SH-SY5Y (cell line): ENCODE measurements at regions not wholly inside any gene's neighbourhood (a gene's known extent, or its start where the extent isn't known, plus 50 kb on each side); places are given as distances from the start of the nearest gene placed in this dataset.

Experiments
- GATA2 ChIP-seq: IDR thresholded peaks from 2 replicates; pipeline ENCODE4 v1.6.1; 2011; ENCODE audit warnings: mild to moderate bottlenecking, low read depth, low read length
- GATA3 ChIP-seq: IDR thresholded peaks from 2 replicates; pipeline ENCODE4 v1.6.1; 2011; ENCODE audit warnings: low read depth, mild to moderate bottlenecking, low read length, moderate library complexity

GRCh38 chr11:97912629-97913028 lies 1108.1 kb upstream of the CNTN5 start:
- TF ChIP-seq GATA3 = no peak
- TF ChIP-seq GATA2 = no peak
